DLD1 (cell line): ENCODE measurements at regions not wholly inside any gene's neighbourhood (a gene's known extent, or its start where the extent isn't known, plus 50 kb on each side); places are given as distances from the start of the nearest gene placed in this dataset.

Experiments used
- in situ Hi-C: cut with HindIII; loops from 2 replicates; pipeline ENCODE4 v1.10.0; 2017; ENCODE audit warnings: low sequenced_read_pairs

DNA sequence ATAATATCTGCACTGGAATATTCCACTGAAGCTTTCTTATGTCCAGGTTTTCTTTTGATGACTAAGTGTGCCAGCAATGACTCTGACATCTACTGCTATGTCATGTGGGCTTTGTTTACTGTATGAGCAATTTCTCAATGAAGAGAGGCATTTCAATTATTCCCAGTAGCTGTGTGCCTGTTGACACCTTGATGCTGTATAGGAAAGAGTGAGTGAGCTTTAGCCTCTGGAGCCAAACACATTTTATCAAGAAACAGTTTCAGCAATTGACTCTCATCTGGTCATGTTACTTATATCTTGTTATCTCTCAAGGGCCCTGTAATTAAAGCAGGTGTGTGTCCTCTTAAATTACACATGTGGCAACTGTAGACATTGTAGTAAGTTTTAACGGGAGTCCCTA, 493.2 kb upstream of the FANCL start:
- in situ Hi-C loops, result no loop called here

DNA sequence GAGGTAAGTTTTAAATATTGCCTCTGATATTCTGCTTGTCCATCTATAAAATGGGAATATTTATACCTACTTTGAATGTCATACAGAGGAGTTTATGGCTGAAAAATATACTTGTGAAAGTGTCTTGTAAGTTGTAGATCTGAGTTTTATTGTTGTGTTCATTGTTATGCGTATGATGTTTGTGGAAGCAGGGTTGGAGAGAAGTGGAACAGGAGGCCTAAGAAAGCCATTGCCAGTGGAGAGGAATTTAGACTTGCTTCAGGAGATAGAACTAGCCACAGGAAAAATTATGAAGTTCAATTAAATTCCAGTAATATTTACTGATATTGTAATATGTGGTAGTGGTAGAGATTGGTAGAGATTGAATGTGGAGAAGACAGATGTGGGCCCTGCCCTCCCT, 491.9 kb upstream of the FANCL start:
- in situ Hi-C loops, result no loop called here

DNA sequence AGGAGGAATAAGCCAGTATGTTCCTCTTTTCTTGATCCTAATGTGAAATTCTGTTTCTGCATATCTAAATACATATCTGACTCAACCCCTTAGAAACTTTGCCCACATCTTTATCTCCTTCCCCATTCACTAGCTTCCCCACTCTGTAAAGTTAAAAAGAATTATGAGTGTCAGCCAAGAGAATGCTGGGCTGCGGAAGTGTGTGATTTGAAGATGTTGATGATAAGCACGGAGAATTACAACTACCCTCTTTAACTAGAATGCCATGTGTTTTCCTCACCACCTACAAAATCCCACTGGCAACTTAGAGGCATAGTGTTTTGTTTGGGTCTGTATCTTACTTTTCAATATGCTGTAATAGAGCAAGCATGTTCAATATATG, 490.4 kb upstream of the FANCL start:
- in situ Hi-C loops, result no loop called here

DNA sequence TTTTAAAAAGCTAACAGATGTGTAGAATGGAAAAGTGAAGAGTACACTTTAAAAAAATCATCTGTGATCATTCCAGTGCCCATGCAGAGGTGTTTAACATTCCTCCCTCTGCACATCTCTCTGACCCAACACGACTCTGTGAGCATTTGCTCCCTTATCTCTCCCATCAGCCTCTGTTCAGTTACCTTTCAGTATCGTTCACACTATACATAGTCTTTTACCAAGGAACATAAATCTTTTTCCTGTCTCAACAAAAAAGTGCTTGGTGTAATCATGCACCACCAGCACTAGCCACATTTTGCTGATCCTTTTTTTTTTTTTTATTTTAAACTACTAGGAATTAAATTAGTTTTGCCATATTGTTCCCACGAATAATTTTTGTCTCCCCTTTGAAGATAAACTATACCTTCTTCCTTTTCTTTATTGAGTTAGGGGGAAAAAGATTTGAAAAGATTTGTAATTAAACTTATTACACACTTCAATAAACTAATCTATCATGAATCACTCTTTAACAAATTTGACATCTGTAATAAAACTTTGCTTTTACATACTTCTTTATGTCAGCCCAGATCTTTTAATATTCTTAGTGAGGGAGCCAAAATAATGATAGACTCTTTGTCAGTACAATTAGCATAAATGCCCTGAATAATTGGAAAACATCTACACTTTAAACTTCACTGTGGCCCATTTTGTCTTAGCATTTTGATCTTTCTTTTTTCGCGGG, 489.8 kb upstream of the FANCL start:
- in situ Hi-C loops, result no loop called here

- in situ Hi-C loops, result no loop called here
Measured at GRCh38 chr2:58727981-58728656, 487.0 kb upstream of the FANCL start.

DNA sequence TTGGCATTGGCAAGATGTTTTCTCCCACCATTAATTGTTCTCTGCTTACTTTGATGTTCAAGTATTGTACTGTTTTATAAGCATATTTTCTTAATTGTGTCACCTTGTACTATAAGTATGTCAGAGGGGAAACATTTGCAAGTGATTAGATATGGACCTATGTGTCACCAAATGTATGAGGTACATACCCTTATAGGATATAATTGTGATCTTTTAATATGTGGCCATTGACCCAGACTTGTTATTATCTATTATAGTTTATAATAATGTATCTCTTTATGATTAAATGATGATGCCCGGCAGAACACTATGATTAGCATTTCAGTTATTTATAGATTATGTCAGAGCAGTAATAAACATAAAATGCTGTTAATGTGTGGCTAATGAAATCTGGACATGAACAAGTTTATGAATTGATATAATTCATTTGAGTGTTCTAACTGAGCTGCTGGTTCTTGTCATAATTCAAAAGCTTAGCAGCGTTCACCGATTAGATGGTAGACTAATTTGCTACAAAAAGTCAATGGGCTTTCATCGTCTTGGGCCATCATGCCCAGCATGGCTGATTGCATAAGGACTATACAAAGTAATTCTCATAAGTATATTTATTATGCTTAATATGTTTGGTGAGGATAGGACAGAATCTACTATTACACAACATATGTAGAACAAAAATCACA, 480.9 kb upstream of the FANCL start:
- in situ Hi-C loops, result no loop called here

- in situ Hi-C loops, result no loop called here
Measured at GRCh38 chr2:58720770-58721697, 479.9 kb upstream of the FANCL start.

- in situ Hi-C loops, result no loop called here
Measured at GRCh38 chr2:58720033-58720769, 479.1 kb upstream of the FANCL start.

DNA sequence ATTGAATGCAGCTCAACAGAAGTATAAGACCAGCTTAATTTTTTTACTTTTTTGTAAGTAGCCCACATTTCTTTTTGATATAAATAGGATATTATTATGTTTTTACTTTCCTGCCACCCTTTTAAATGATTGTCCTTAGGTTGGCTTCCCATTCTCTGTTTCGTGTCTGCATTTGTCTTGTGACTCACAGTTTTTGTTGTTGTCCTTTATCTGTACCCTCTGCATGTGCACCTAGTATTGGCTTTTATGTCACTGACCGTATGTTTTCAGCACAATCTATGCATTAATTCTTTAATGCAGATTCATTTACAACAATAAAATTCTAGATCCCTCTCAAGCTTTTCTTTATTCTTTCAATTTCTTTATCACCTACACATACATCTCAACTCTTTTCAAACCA, 474.2 kb upstream of the FANCL start:
- in situ Hi-C loops, result no loop called here

DNA sequence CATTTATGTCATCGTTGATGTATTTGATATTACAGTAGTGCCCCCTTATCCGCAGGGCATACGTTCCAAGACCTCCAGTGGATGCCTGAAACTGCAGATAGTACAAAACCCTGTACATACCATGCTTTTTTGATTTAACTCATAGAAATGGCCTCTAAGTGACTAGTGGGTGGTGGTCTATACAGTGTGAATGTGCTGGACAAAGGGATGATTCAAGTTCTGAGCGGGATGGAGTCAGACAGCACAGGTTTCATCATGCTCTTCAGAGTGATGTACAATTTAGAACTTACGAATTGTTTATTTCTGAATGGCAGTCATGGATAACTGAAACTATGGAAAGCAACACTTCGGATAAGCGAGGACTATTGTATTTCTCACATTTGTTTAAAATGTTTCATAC, 473.1 kb upstream of the FANCL start:
- in situ Hi-C loops, result no loop called here

DNA sequence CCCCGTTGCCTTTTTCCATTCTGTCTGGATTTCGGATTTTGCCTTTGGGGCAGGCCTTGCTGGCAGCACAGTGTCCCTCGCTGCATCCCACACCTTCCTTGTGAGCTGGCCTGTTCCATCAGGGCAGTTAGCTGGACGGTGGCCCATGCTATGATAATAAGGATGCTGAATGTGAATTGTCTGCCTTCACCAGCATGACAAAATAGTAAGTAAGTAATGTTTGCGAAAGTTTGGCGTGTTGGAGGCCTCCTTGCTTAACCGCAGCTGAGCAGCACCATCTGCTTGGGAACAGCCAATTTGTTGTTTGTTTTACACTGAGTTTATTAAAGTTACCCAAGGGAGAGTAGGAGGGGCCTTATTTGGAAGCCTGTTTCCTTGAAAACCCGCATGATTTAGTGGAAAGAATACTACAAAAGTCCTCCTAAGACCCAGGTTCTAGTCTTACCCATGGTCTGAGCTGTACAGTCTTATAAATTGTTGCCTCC, 469.7 kb upstream of the FANCL start:
- in situ Hi-C loops, result no loop called here

DNA sequence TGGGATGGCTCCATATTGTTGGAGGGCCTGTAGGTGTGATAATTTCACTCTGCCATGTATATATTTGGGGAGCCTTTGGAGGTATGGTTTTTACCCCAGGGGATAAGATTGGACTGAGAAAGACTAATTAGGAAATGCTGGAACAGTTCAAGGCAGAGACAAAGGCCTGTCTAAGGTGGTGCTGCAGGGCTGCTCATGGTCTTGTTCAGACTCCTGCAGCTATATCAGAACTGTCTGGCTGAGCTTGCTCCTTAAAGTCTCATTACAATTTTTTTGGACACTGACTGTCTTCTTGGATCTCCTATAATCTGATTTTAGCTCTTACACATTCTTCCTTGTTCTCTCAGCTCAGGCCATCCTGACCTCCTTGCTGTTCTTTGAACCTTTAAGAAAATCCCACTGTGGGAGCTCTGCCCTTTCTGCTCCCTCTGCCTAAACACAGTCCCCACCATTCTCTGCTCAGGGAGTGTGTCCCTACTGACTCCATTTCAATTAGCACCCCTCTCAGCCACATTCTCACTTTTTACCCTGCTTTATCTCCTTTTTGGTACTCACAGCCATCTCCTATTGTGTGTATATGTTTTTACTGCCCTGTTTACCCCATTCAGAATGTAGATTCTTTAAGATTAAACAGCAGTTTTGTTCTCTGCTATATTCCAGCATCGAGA, 468.7 kb upstream of the FANCL start:
- in situ Hi-C loops, result no loop called here

DNA sequence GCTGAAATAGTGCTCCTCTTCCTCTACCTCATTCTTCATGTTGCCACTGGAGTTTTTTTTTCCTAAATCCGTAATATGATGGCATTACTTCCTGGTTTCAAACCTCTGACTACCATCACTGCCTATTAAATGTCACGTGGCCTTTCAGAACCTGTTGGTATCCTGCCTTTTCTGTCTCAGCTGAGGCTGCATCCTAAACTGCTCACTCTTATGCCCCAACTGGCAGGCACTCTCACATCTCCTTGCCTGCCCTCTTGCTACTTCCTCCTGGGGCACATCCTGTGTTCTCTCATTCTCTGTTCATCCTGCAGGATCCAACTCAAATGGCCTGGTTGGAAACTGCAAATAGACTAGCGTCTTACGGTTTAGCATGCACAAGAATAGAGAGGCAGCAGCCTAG, 468.1 kb upstream of the FANCL start:
- in situ Hi-C loops, result no loop called here

GRCh38 chr2:58708565-58708964, 467.4 kb upstream of the FANCL start:
- in situ Hi-C loops, result no loop called here

GRCh38 chr2:58702302-58702885, 461.3 kb upstream of the FANCL start:
- in situ Hi-C loops, result no loop called here

- in situ Hi-C loops, result no loop called here
Measured at GRCh38 chr2:58701688-58702301, 460.7 kb upstream of the FANCL start.

GRCh38 chr2:58700591-58700990, 459.5 kb upstream of the FANCL start:
- in situ Hi-C loops, result no loop called here

DNA sequence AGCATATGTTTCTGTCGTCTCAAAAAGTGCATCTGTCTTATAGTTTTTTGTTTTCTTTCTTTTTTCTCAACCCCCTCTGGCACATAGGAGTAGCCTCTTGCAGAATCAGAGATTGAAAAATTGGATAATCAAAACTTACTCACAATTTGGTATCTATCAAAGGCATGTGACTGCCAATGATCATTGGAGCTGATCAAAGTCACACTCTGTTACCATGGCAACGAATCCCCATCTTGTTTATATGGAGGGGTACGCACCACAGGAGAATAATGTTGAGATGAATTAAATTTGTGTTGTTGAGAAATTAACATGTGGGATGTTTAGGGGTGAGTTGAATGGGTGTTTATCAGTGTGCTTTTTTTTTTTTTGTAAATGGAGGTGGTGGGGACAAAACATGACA, 458.3 kb upstream of the FANCL start:
- in situ Hi-C loops, result no loop called here

DNA sequence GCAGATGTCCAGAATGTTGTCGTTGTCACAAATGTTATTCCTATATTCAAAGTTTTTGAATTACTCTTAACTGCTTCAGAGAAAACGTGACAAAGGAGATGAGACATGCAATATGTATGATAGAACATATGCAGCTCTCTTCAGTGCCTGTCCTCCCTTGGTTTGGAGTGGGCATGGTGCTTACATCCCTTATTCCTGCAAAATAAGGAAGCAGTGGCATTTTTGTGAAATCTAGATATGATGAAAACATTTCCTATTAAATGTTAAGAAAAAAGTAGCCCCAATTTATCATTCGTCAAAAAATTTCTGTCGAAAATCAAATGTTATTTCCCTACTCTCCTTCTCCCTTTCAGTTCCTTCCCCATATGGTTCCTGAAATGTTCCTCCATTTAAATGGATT, 457.5 kb upstream of the FANCL start:
- in situ Hi-C loops, result no loop called here
